AG04450 (cell line): ENCODE measurements at regions not wholly inside any gene's neighbourhood (a gene's known extent, or its start where the extent isn't known, plus 50 kb on each side); places are given as distances from the start of the nearest gene placed in this dataset.

Experiments used
- CTCF ChIA-PET: fragments of 300-600, 350-600 bp; formaldehyde crosslinking; extraction: SDS; loops from one replicate; lab custom pipeline; 2022; ENCODE audit warnings: antibody characterized with exemption, inconsistent platforms; lab: Charles Lee
- POLR2A ChIA-PET: fragments of 350-600 bp; formaldehyde crosslinking; extraction: SDS; loops from one replicate; lab custom pipeline; 2021; ENCODE audit warnings: antibody characterized with exemption, inconsistent platforms; lab: Yijun Ruan, JAX
- DNase-seq: peaks from one replicate; pipeline ENCODE4 v3.0.0-alpha.2; 2011; ENCODE audit warnings: low read depth, low spot score
- H3K27ac ChIP-seq: one replicate; pipeline ENCODE4 v1.5.1; 2012; ENCODE audit warnings: low read depth, low read length, control low read depth
- H3K27me3 ChIP-seq: one replicate; pipeline ENCODE4 v1.6.0; 2012; ENCODE audit warnings: low read length; ENCODE audit not compliant: control insufficient read depth, insufficient read depth
- H3K4me3 ChIP-seq: 2 replicates; pipeline ENCODE4 v1.5.1; 2011; ENCODE audit warnings: mild to moderate bottlenecking, low read depth, low read length, control low read depth
- H3K9me3 ChIP-seq: 2 replicates; pipeline ENCODE4 v1.5.1; 2012; ENCODE audit warnings: low read length; ENCODE audit not compliant: control insufficient read depth, insufficient read depth
- CTCF ChIP-seq: IDR thresholded peaks from 2 replicates; pipeline ENCODE4 v1.5.1; 2011; ENCODE audit warnings: low read depth, low read length, control low read depth, inconsistent platforms

GRCh38 chr3:139764069-139764905 lies 86.5 kb upstream of the NMNAT3 start:
- Histone ChIP-seq H3K9me3 (no peaks in the 10 kb centered on the region; the same call in 1 of the 2 replicates), H3K4me3 (no peak overlapping the region), H3K27ac (no peak overlapping the region), H3K27me3 (peaks cover 3% of the 10 kb centered on the region)
- no peak for TF ChIP-seq CTCF
- CTCF ChIA-PET: no interaction called here
- no peak for DNase-seq
- POLR2A ChIA-PET: no interaction called here

- Histone ChIP-seq H3K27me3 (peaks cover 3% of the 10 kb centered on the region), H3K27ac (no peak overlapping the region), H3K9me3 (no peaks in the 10 kb centered on the region; the same call in 1 of the 2 replicates), H3K4me3 (no peak overlapping the region)
- no peak for DNase-seq
- ChIA-PET POLR2A (no interaction called here), CTCF (no interaction called here)
- no peak for TF ChIP-seq CTCF
Measured at GRCh38 chr3:139762302-139762701, 84.5 kb upstream of the NMNAT3 start.

GRCh38 chr3:139759470-139759869 lies 81.7 kb upstream of the NMNAT3 start:
- H3K27ac ChIP-seq: no peak overlapping the region
- POLR2A ChIA-PET: no interaction called here
- DNase-seq: no peak

GRCh38 chr3:139758654-139759291 lies 81.0 kb upstream of the NMNAT3 start:
- no peak for TF ChIP-seq CTCF
- Histone ChIP-seq H3K4me3 (no peak overlapping the region), H3K27ac (no peak overlapping the region), H3K9me3 (no peaks in the 10 kb centered on the region; the same call in 1 of the 2 replicates), H3K27me3 (peaks cover 3% of the 10 kb centered on the region)
- DNase-seq: no peak
- ChIA-PET CTCF (no interaction called here), POLR2A (no interaction called here)

More at GRCh38 chr3:139759470-139759869, 81.7 kb upstream of the NMNAT3 start:
- no peak for TF ChIP-seq CTCF
- Histone ChIP-seq H3K27me3 (peaks cover 3% of the 10 kb centered on the region), H3K4me3 (no peak overlapping the region), H3K9me3 (no peaks in the 10 kb centered on the region; the same call in 1 of the 2 replicates)
- CTCF ChIA-PET: no interaction called here
